C4-2B (cell line): ENCODE measurements at regions not wholly inside any gene's neighbourhood (a gene's known extent, or its start where the extent isn't known, plus 50 kb on each side); places are given as distances from the start of the nearest gene placed in this dataset.

Experiments
- H3K27ac ChIP-seq: fragments of 450-650 bp; 2 replicates; pipeline ENCODE4 v1.5.1; 2017
- CTCF ChIP-seq: fragments of 450-650 bp; conservative IDR thresholded peaks from 2 replicates; pipeline ENCODE4 v1.5.1; 2017; ENCODE audit warnings: mild to moderate bottlenecking
- ZFX ChIP-seq: fragments of 450-650 bp; IDR thresholded peaks from 2 replicates; pipeline ENCODE4 v1.6.1; 2017

DNA sequence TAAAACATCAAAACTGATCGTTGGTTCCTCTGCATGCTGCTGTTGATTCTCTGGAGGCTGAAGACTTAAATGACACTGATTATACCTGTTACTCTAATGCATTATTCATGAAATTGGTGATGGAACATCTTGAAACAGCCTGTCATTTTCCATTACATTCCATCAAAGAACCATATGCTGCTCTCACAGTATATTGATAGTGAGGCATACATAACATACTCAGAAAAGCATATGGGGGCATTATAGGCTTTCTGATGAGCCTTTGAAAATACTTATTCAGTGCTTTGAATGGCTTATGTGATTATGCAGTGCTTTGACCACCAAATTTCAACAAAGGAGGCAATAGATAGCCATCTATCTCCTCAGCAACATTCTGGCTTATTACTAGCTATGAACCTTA, 392.1 kb downstream of the CDH19 start:
- TF ChIP-seq CTCF (no peak), ZFX (no peak)
- H3K27ac ChIP-seq: no peak overlapping the region

DNA sequence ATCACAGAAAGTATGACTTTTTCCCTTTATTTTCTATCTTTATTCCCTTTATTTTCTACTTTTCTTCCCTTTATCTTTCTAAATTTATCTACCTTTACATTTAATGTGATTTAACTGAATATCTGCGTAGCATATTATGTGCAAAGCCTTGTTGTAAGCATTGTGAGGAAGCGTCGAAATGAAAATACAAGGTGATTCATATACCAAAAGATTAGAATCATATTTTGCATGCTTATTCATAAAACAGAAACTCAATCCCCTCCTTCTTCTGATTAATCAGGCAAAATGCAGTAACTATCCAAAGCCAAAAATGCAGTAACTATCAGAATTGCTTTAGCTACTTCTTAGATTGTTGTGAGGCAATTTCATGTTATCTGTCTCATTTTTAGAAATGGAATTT, 393.0 kb downstream of the CDH19 start:
- H3K27ac ChIP-seq: no peak overlapping the region
- TF ChIP-seq CTCF (no peak), ZFX (no peak)

DNA sequence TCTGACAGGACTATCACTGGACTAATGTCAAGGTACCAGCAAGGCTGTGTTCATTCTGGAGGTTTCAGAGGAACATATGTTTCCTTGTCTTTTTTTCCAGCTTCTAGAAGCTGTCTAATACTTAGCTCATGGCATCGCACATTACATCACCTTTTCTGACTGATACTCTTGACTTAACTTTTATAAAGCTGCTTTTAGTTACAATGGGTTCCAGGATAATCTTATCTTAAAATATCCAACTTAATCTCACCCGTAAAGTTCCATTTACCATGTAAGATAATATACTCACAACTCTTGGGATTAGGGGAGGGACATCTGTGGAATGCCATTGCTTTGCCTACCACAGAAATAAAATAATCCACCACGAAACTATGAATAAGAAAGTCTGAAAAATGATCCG, 394.2 kb downstream of the CDH19 start:
- TF ChIP-seq ZFX (no peak), CTCF (no peak)
- H3K27ac ChIP-seq: no peak overlapping the region

DNA sequence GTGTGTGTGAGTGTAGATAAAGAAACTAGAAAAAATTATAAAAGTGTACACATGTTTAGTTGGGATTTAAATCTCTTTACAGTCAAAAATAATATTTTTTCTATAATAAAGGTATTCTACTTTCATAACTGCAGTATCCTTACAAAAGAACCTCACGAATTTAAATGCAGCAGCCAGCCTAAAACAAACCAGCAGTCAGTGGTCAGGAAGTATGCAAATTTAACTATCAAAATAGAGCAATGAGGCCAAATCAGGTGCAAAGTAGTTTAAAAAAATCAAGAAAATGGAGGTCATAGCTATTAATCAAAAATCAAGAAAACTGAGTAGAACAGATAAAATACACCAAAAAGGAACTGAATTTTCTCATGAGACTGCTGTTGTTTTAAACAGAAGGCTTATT, 407.1 kb downstream of the CDH19 start:
- TF ChIP-seq ZFX: no peak
- no peak for TF ChIP-seq CTCF
- H3K27ac ChIP-seq: no peak overlapping the region

- no peak overlapping the region for H3K27ac ChIP-seq
- no peak for TF ChIP-seq CTCF
- no peak for TF ChIP-seq ZFX
Measured at GRCh38 chr18:66193938-66194337, 410.0 kb downstream of the CDH19 start.

DNA sequence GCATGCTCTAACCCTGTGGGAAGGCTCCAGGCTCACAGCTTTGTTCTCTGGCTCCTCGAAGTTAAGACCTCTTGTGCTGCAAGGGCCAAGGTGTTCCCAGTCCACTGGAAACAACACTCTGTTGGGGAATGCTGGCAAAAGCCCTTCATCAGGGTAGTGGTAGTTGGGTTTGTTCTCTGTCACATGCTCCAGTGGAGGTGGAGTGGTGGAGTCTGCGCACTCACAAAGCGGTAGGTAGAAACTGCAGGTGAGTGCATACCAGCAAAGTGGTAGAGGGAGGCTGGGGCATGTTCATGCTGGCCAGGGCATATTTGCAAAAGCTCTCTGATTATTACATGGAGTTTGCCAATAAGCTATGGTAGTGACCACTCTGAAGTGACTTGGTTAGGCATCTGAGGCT, 410.5 kb downstream of the CDH19 start:
- TF ChIP-seq ZFX: no peak
- TF ChIP-seq CTCF: no peak
- no peak overlapping the region for H3K27ac ChIP-seq

- TF ChIP-seq CTCF: no peak
- TF ChIP-seq ZFX: no peak
- no peak overlapping the region for H3K27ac ChIP-seq
Measured at GRCh38 chr18:66168685-66169235, 417.9 kb downstream of the CDH7 start.
